ENCODE measurements at regions not wholly inside any gene's neighbourhood (a gene's known extent, or its start where the extent isn't known, plus 50 kb on each side); places are given as distances from the start of the nearest gene placed in this dataset.

DNA sequence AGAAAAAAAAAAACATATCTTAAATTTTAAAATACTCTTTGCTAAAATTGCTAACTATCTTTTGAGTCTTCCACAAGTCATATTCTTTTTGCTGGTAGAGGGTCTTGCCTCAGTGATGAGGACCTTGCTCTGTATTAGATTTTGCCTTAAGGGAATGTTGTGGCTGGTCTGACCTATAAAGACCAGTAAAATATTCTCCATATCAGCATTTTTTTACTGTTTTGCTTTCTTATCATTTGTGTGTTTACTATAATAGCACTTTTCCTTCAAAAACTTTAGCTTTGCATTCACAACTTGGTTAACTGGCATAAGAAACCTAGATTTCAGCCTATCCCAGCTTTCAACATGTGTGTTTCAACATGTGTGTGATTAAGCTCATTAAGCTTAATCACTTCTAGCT, 224.7 kb upstream of the CDH18 start:
- H3K9me3 ChIP-seq (ENCODE audit: control insufficient read depth in 4 of 4, low read length in 3 of 4) = no peaks in the 10 kb centered on the region

DNA sequence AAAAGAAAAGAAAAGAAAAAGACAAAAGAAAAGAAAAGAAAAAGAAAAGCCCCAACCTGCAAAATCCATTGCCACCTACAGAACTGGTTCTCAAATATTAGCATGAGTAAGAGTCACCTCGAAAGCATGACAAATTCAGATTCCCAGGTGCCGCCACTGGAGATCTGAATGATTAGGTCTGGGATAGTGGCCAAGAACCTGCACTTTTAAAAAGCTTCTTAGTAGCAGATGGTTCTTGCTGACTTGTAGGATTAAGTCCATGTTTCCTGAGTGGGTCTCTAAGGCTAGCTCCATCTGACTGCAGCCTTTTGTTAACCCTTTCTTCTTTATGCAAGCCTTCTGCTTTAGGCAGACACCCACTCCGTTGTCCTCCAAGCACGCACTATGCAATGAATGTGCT, 178.5 kb upstream of the CDH18 start:
- H3K27ac ChIP-seq (ENCODE audit: low read depth in 1 of 2, low read length in 2 of 2) = no peak overlapping the region
- 73% methylated on average over 4 of the region's 4 CpGs for WGBS
- no peaks in the 10 kb centered on the region for H3K9me3 ChIP-seq (ENCODE audit: control insufficient read depth in 4 of 4, low read length in 3 of 4)
- H3K4me3 ChIP-seq (ENCODE audit: low read depth in 1 of 3, low read length in 3 of 3) = no peak overlapping the region
- no peak for DNase-seq (ENCODE audit: low spot score)
- H3K9ac ChIP-seq (ENCODE audit: low read depth in 1 of 2, low read length in 2 of 2) = no peak overlapping the region
- no peaks in the 10 kb centered on the region for H3K4me1 ChIP-seq (ENCODE audit: control insufficient read depth in 4 of 4, insufficient read depth in 4 of 4, low read length in 3 of 4)
- no peaks in the 10 kb centered on the region for H3K27me3 ChIP-seq (ENCODE audit: control insufficient read depth in 4 of 4, insufficient read depth in 4 of 4, low read length in 3 of 4)
- no peak for TF ChIP-seq TAF1 (conservative IDR thresholded peaks at IDR 0.05)
- TF ChIP-seq, protein P1, sequence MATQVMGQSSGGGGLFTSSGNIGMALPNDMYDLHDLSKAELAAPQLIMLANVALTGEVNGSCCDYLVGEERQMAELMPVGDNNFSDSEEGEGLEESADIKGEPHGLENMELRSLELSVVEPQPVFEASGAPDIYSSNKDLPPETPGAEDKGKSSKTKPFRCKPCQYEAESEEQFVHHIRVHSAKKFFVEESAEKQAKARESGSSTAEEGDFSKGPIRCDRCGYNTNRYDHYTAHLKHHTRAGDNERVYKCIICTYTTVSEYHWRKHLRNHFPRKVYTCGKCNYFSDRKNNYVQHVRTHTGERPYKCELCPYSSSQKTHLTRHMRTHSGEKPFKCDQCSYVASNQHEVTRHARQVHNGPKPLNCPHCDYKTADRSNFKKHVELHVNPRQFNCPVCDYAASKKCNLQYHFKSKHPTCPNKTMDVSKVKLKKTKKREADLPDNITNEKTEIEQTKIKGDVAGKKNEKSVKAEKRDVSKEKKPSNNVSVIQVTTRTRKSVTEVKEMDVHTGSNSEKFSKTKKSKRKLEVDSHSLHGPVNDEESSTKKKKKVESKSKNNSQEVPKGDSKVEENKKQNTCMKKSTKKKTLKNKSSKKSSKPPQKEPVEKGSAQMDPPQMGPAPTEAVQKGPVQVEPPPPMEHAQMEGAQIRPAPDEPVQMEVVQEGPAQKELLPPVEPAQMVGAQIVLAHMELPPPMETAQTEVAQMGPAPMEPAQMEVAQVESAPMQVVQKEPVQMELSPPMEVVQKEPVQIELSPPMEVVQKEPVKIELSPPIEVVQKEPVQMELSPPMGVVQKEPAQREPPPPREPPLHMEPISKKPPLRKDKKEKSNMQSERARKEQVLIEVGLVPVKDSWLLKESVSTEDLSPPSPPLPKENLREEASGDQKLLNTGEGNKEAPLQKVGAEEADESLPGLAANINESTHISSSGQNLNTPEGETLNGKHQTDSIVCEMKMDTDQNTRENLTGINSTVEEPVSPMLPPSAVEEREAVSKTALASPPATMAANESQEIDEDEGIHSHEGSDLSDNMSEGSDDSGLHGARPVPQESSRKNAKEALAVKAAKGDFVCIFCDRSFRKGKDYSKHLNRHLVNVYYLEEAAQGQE (IDR thresholded peaks at IDR 0.05) = no peak
- TF ChIP-seq, protein P2, sequence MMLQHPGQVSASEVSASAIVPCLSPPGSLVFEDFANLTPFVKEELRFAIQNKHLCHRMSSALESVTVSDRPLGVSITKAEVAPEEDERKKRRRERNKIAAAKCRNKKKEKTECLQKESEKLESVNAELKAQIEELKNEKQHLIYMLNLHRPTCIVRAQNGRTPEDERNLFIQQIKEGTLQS (IDR thresholded peaks at IDR 0.05) = no peak
- no peak for TF ChIP-seq HNF4G (IDR thresholded peaks at IDR 0.05)
- TF ChIP-seq, protein P3, sequence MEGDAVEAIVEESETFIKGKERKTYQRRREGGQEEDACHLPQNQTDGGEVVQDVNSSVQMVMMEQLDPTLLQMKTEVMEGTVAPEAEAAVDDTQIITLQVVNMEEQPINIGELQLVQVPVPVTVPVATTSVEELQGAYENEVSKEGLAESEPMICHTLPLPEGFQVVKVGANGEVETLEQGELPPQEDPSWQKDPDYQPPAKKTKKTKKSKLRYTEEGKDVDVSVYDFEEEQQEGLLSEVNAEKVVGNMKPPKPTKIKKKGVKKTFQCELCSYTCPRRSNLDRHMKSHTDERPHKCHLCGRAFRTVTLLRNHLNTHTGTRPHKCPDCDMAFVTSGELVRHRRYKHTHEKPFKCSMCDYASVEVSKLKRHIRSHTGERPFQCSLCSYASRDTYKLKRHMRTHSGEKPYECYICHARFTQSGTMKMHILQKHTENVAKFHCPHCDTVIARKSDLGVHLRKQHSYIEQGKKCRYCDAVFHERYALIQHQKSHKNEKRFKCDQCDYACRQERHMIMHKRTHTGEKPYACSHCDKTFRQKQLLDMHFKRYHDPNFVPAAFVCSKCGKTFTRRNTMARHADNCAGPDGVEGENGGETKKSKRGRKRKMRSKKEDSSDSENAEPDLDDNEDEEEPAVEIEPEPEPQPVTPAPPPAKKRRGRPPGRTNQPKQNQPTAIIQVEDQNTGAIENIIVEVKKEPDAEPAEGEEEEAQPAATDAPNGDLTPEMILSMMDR (IDR thresholded peaks at IDR 0.05; ENCODE audit: low read depth, low read length, missing input control) = no peak
- no peak for TF ChIP-seq NR2F2 (IDR thresholded peaks at IDR 0.05)
- no peak for TF ChIP-seq HNF4A (conservative IDR thresholded peaks at IDR 0.05)
- TF ChIP-seq FOXA1 (IDR thresholded peaks at IDR 0.05) = no peak
- TF ChIP-seq YY1 (IDR thresholded peaks at IDR 0.05) = no peak
- no peak for TF ChIP-seq JUND (IDR thresholded peaks at IDR 0.05)
- TF ChIP-seq RXRA (IDR thresholded peaks at IDR 0.05) = no peak
- TF ChIP-seq, protein P4, sequence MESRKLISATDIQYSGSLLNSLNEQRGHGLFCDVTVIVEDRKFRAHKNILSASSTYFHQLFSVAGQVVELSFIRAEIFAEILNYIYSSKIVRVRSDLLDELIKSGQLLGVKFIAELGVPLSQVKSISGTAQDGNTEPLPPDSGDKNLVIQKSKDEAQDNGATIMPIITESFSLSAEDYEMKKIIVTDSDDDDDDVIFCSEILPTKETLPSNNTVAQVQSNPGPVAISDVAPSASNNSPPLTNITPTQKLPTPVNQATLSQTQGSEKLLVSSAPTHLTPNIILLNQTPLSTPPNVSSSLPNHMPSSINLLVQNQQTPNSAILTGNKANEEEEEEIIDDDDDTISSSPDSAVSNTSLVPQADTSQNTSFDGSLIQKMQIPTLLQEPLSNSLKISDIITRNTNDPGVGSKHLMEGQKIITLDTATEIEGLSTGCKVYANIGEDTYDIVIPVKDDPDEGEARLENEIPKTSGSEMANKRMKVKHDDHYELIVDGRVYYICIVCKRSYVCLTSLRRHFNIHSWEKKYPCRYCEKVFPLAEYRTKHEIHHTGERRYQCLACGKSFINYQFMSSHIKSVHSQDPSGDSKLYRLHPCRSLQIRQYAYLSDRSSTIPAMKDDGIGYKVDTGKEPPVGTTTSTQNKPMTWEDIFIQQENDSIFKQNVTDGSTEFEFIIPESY (IDR thresholded peaks at IDR 0.05) = no peak
- no peak for TF ChIP-seq RAD21 (IDR thresholded peaks at IDR 0.05)
- TF ChIP-seq FOXA2 (IDR thresholded peaks at IDR 0.05) = no peak
- TF ChIP-seq GABPA (IDR thresholded peaks at IDR 0.05 in 1 of 2, conservative IDR thresholded peaks at IDR 0.05 in 1 of 2) = no peak
- TF ChIP-seq SP1 (IDR thresholded peaks at IDR 0.05) = no peak
- TF ChIP-seq, protein P5, sequence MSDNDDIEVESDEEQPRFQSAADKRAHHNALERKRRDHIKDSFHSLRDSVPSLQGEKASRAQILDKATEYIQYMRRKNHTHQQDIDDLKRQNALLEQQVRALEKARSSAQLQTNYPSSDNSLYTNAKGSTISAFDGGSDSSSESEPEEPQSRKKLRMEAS (IDR thresholded peaks at IDR 0.05) = no peak
- no peak for TF ChIP-seq EGR1 (IDR thresholded peaks at IDR 0.05; ENCODE audit: low read depth in 2 of 2)
- H3K36me3 ChIP-seq (ENCODE audit: control insufficient read depth in 4 of 4, insufficient read depth in 3 of 4, low read depth in 1 of 4, low read length in 3 of 4) = no peaks in the 10 kb centered on the region

More for the DNA sequence above, 224.7 kb upstream of the CDH18 start:
- no peak overlapping the region for H3K4me3 ChIP-seq (ENCODE audit: low read depth in 1 of 3, low read length in 3 of 3)
- TF ChIP-seq FOXA2 (IDR thresholded peaks at IDR 0.05) (no peak), NR2F2 (IDR thresholded peaks at IDR 0.05) (no peak)
- H3K36me3 ChIP-seq (ENCODE audit: control insufficient read depth in 4 of 4, insufficient read depth in 3 of 4, low read depth in 1 of 4, low read length in 3 of 4) = no peaks in the 10 kb centered on the region
- H3K9ac ChIP-seq (ENCODE audit: low read depth in 1 of 2, low read length in 2 of 2) = no peak overlapping the region
- H3K27ac ChIP-seq (ENCODE audit: low read depth in 1 of 2, low read length in 2 of 2) = no peak overlapping the region
- no peaks in the 10 kb centered on the region for H3K4me1 ChIP-seq (ENCODE audit: control insufficient read depth in 4 of 4, insufficient read depth in 4 of 4, low read length in 3 of 4)
- DNase-seq (ENCODE audit: low spot score) = no peak
- no peaks in the 10 kb centered on the region for H3K27me3 ChIP-seq (ENCODE audit: control insufficient read depth in 4 of 4, insufficient read depth in 4 of 4, low read length in 3 of 4)
